Glutamatergic neuron (in vitro differentiated cells): ENCODE measurements at regions not wholly inside any gene's neighbourhood (a gene's known extent, or its start where the extent isn't known, plus 50 kb on each side); places are given as distances from the start of the nearest gene placed in this dataset.
"Not testable (repeated sequence)": the region's sequence is repeated elsewhere in the genome, so short reads cannot be mapped to it uniquely, and the experiment has no call there.

Experiments used
- DNase-seq: peaks from one replicate; pipeline ENCODE4 v3.0.0; 2022
- H3K27ac Mint-ChIP-seq: one replicate; pipeline ENCODE4 v1.8.0; 2020; ENCODE audit warnings: mild to moderate bottlenecking, mixed read lengths, inconsistent platforms; ENCODE audit not compliant: unreplicated experiment
- H3K27me3 Mint-ChIP-seq: one replicate; pipeline ENCODE4 v1.8.0; 2020; ENCODE audit warnings: mild to moderate bottlenecking, moderate library complexity, mixed read lengths, inconsistent platforms; ENCODE audit not compliant: unreplicated experiment
- H3K36me3 Mint-ChIP-seq: one replicate; pipeline ENCODE4 v1.8.0; 2020; ENCODE audit warnings: mild to moderate bottlenecking, mixed read lengths, inconsistent platforms; ENCODE audit not compliant: unreplicated experiment
- H3K4me1 Mint-ChIP-seq: one replicate; pipeline ENCODE4 v1.8.0; 2020; ENCODE audit warnings: mild to moderate bottlenecking, low read depth, mixed read lengths, inconsistent platforms; ENCODE audit not compliant: unreplicated experiment
- H3K4me3 Mint-ChIP-seq: one replicate; pipeline ENCODE4 v1.8.0; 2020; ENCODE audit warnings: mild to moderate bottlenecking, mixed read lengths, inconsistent platforms; ENCODE audit not compliant: unreplicated experiment
- H3K9me3 Mint-ChIP-seq: one replicate; pipeline ENCODE4 v1.8.0; 2020; ENCODE audit warnings: mild to moderate bottlenecking, moderate library complexity, mixed read lengths, inconsistent platforms; ENCODE audit not compliant: unreplicated experiment
- TF ChIP-seq, protein P1 (sequence below): fragments of 200-600 bp; sonication (generic); IDR thresholded peaks from one replicate; pipeline ENCODE4 v1.5.0; 2021; ENCODE audit not compliant: partially characterized antibody, unreplicated experiment

DNA sequence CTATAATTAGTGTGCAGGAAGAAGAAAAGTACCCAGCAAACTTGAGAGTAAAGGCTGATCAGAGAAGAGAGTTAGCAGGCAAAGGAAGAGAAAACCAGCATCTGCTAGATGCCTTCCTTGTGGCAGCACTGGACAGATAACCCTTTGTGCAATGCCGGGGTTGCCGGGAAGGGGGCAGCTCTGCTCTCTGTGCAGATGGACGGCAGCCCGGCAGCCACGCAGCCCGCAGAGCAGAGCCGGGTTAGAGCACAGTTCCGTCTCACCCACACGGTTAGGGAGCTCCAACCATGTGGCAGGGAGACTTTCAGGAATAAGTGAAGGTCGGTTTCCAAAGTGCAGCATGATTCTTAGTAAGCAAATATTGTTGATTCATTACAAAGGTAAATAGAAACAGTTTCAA, 80.0 kb upstream of the RPS6KA2 start:
- TF ChIP-seq, protein P1, sequence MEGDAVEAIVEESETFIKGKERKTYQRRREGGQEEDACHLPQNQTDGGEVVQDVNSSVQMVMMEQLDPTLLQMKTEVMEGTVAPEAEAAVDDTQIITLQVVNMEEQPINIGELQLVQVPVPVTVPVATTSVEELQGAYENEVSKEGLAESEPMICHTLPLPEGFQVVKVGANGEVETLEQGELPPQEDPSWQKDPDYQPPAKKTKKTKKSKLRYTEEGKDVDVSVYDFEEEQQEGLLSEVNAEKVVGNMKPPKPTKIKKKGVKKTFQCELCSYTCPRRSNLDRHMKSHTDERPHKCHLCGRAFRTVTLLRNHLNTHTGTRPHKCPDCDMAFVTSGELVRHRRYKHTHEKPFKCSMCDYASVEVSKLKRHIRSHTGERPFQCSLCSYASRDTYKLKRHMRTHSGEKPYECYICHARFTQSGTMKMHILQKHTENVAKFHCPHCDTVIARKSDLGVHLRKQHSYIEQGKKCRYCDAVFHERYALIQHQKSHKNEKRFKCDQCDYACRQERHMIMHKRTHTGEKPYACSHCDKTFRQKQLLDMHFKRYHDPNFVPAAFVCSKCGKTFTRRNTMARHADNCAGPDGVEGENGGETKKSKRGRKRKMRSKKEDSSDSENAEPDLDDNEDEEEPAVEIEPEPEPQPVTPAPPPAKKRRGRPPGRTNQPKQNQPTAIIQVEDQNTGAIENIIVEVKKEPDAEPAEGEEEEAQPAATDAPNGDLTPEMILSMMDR = peak; percentile 51
- no peak overlapping the region for H3K4me3 Mint-ChIP-seq
- peaks cover 3% of the 10 kb centered on the region for H3K27me3 Mint-ChIP-seq
- peaks cover 8% of the 10 kb centered on the region for H3K36me3 Mint-ChIP-seq
- H3K27ac Mint-ChIP-seq = no peak overlapping the region
- peaks cover 3% of the 10 kb centered on the region for H3K9me3 Mint-ChIP-seq
- H3K4me1 Mint-ChIP-seq = peaks cover 2% of the 10 kb centered on the region
- peak; percentile 83 for DNase-seq

DNA sequence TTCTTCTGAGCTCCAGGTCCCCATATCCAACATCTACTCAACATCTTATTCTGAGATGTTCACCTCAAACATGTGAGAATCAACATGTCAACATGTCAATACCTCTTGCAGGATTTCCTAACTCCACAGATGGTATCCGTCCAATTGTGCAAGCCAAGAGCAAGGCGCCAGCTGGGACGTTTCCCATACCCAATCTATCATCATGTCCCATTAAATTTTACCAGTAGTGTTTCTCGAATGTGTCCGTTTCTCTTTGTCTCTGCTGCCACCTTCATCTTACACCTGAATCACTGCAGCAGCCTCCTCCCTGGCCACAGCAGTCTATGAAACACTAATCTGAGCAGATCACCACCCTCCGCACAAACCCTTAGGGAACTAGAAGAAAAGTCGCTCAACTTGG, 78.0 kb upstream of the RPS6KA2 start:
- H3K4me1 Mint-ChIP-seq = peaks cover 5% of the 10 kb centered on the region
- peaks cover 2% of the 10 kb centered on the region for H3K9me3 Mint-ChIP-seq
- no peak for DNase-seq
- H3K27ac Mint-ChIP-seq = no peak overlapping the region
- TF ChIP-seq, protein P1 = no peak
- H3K27me3 Mint-ChIP-seq = peaks cover 3% of the 10 kb centered on the region
- no peak overlapping the region for H3K4me3 Mint-ChIP-seq
- no peaks in the 10 kb centered on the region for H3K36me3 Mint-ChIP-seq

DNA sequence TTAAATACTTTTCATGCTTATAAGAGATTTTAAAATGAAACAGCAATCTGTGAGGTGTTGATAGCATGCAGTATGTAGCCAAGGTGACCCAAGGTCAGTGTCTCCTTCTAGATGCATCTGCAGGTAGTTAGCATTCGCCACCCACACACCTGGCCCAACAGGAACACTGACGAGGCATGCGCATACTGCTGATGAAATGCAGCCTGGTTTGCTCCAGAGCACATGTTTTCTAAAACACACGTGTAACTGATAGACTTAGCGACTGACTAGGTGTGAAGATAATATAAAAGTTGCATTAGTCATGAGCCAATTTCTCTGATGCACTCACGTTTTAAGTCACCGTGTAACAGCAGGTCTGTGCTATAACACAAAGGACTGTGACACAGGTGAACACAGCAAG, 77.1 kb upstream of the RPS6KA2 start:
- Mint-ChIP-seq H3K27ac (no peak overlapping the region), H3K9me3 (peaks cover 2% of the 10 kb centered on the region)

DNA sequence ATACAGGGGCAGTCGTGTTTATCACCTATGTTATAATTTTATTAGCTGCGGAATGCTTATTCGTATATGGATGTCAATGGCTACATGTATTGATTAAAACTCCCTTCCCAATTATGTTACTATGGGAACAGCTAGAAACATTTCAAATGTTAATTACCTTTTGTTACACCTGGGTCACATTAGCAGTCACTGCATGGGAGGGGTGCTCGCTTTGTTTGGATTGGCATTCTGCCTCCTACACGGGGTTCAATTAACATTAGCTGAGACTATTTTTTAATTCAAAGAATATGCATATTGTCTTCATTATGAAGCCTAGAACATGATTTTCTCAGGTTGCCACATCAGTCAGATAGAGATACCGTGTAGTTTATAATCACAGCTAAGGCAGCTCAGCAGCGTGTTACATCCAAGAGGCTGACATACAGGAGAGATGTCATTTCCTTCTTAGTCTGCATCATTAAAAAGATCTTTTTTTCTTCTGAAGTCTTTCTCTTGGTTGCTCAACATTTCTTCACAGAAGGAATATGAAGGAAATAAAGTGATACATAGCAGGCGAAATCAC, 76.2 kb upstream of the RPS6KA2 start:
- Mint-ChIP-seq H3K4me3 (no peak overlapping the region), H3K4me1 (peaks cover 5% of the 10 kb centered on the region), H3K27ac (no peak overlapping the region), H3K9me3 (peaks cover 2% of the 10 kb centered on the region), H3K27me3 (peaks cover 3% of the 10 kb centered on the region), H3K36me3 (no peaks in the 10 kb centered on the region)
- TF ChIP-seq, protein P1 = no peak
- no peak for DNase-seq

More for the DNA sequence above, 77.1 kb upstream of the RPS6KA2 start:
- DNase-seq = no peak
- peaks cover 3% of the 10 kb centered on the region for H3K27me3 Mint-ChIP-seq
- no peaks in the 10 kb centered on the region for H3K36me3 Mint-ChIP-seq
- H3K4me3 Mint-ChIP-seq = no peak overlapping the region
- TF ChIP-seq, protein P1 = no peak
- peaks cover 5% of the 10 kb centered on the region for H3K4me1 Mint-ChIP-seq

DNA sequence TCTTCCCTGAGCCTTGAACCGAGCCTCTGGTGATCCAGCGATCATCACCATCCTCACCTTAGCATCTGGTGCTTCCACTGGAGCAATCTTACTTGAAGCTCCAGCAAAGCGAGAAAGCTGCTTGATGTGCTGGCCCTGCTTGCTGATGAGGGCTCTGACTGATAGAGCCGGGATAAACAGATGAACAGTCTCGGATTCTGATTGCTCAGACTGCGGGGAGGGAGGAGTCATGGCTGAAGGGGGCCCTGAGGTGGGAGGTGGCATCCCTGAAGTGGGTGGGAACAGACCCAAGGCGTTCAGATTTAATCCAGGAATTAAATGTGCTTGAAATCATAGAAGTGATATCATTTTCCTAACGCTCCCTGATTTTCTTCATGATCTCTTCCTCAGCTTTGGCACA, 74.4 kb upstream of the RPS6KA2 start:
- DNase-seq, H3K27me3 Mint-ChIP-seq, H3K4me3 Mint-ChIP-seq, H3K9me3 Mint-ChIP-seq, H3K4me1 Mint-ChIP-seq, H3K36me3 Mint-ChIP-seq, H3K27ac Mint-ChIP-seq: not testable (repeated sequence)

DNA sequence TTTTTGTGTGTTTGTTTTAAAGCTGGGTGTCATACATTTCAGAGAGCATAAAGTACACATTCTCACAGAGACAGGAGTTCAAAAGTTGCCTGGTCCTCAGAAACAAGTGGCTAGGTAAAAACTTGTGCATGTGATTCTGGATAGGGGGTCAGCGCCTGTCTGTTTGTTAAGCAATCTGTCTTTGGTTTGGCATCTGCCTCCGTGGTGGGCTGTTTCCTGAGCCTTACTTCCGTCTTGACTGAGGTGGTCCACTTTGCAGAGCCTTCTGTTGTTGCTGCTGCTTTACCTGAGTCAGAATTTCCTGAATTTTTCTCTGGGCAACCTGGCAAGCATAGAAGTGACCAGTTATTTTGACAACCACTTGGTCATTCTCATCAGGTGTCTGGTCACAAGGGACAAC, 73.8 kb upstream of the RPS6KA2 start:
- H3K4me3 Mint-ChIP-seq, H3K9me3 Mint-ChIP-seq, H3K36me3 Mint-ChIP-seq, H3K27ac Mint-ChIP-seq, H3K27me3 Mint-ChIP-seq, H3K4me1 Mint-ChIP-seq, DNase-seq: not testable (repeated sequence)
